Keratinocyte (primary cell): ENCODE measurements at regions not wholly inside any gene's neighbourhood (a gene's known extent, or its start where the extent isn't known, plus 50 kb on each side); places are given as distances from the start of the nearest gene placed in this dataset.

ENCODE experiments used
- EZH2 ChIP-seq: IDR thresholded peaks from one replicate; pipeline ENCODE4 v1.6.1; 2012; ENCODE audit warnings: inconsistent platforms, mild to moderate bottlenecking, low read length, moderate library complexity
- TF ChIP-seq, protein P1 (sequence below), 3 experiments: IDR thresholded peaks in 1 of 3; conservative IDR thresholded peaks in 1 of 3; optimal IDR thresholded peaks in 1 of 3; 2 replicates in 2 of 3; 3 replicates in 1 of 3; pipeline versions ENCODE3 to v1.5.1; 2011; ENCODE audit warnings: low read length in 3 of 3, mild to moderate bottlenecking in 3 of 3, moderate library complexity in 2 of 3, control low read depth in 1 of 3, inconsistent platforms in 1 of 3; ENCODE audit not compliant: insufficient read depth in 2 of 3; ENCODE audit errors: extremely low read depth in 1 of 3

DNA sequence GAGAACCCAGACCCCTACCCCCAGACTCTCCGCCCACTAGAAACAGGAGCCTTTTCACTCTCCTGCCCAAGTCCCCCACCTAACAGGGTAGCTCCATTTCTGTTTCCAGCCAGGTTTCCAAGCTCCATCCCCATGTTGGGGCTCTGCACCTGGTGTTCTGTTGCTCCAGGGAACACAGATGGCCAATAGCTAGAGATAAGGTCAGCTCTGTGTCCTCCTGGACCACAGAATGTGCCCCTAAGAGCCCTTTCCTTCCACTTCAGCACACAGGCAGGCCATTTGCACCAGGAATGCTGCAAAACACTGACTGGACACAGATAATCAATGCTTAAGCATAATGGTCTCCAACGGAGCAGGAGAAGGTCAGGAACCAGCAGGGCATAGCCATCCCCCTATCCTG is 159.4 kb downstream of the QRSL1 start:
- TF ChIP-seq, protein P1, sequence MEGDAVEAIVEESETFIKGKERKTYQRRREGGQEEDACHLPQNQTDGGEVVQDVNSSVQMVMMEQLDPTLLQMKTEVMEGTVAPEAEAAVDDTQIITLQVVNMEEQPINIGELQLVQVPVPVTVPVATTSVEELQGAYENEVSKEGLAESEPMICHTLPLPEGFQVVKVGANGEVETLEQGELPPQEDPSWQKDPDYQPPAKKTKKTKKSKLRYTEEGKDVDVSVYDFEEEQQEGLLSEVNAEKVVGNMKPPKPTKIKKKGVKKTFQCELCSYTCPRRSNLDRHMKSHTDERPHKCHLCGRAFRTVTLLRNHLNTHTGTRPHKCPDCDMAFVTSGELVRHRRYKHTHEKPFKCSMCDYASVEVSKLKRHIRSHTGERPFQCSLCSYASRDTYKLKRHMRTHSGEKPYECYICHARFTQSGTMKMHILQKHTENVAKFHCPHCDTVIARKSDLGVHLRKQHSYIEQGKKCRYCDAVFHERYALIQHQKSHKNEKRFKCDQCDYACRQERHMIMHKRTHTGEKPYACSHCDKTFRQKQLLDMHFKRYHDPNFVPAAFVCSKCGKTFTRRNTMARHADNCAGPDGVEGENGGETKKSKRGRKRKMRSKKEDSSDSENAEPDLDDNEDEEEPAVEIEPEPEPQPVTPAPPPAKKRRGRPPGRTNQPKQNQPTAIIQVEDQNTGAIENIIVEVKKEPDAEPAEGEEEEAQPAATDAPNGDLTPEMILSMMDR (optimal IDR thresholded peaks at IDR 0.05 in 1 of 3, IDR thresholded peaks at IDR 0.05 in 1 of 3, conservative IDR thresholded peaks at IDR 0.05 in 1 of 3; ENCODE audit: extremely low read depth in 1 of 3, insufficient read depth in 2 of 3, low read length in 3 of 3) = no peak
- no peak for TF ChIP-seq EZH2
